Lower leg skin (tissue), 4 donors: ENCODE measurements at regions not wholly inside any gene's neighbourhood (a gene's known extent, or its start where the extent isn't known, plus 50 kb on each side); places are given as distances from the start of the nearest gene placed in this dataset.
"Not testable (repeated sequence)": the region's sequence is repeated elsewhere in the genome, so short reads cannot be mapped to it uniquely, and the experiment has no call there.

ENCODE experiments used
- DNase-seq, 2 donors: peaks; one replicate each; pipeline ENCODE4 v3.0.0-alpha.2; 2019; ENCODE audit warnings: low spot score in 2 of 2
- H3K4me3 ChIP-seq: fragments of 200-600 bp; sonication (generic); 2 replicates; pipeline ENCODE4 v1.5.1; 2017; ENCODE audit warnings: mild to moderate bottlenecking, low read depth; ENCODE audit not compliant: poor library complexity, severe bottlenecking
- CTCF ChIP-seq, 3 donors: fragments of 450-650 bp; IDR thresholded peaks; one replicate each; pipeline ENCODE4 v1.5.1; 2016; ENCODE audit warnings: antibody characterized with exemption in 3 of 3, mild to moderate bottlenecking in 3 of 3, moderate library complexity in 2 of 3
- POLR2A ChIP-seq, 2 donors: fragments of 450-650 bp; IDR thresholded peaks; one replicate each; pipeline ENCODE4 v1.6.1; 2016 to 2017; ENCODE audit warnings: antibody characterized with exemption in 2 of 2, mild to moderate bottlenecking in 1 of 2, moderate library complexity in 1 of 2
- WGBS, 2 donors: methylation state at CpG; one replicate each; pipeline ENCODE4 v1.1.5; 2018; 5-methylcytosine and 5-hydroxymethylcytosine counted together
- intact Hi-C: fragments of 100-400 bp; cut with DNase I; formaldehyde crosslinking; loops from one replicate; pipeline ENCODE4 v1.15.0; 2023; ENCODE audit warnings: low total_unique reads

- no peak overlapping the region for H3K4me3 ChIP-seq
- intact Hi-C loops, result no loop called here
- no peak for TF ChIP-seq POLR2A (IDR thresholded peaks at IDR 0.05)
- TF ChIP-seq CTCF (IDR thresholded peaks at IDR 0.05), result no peak
- 86 to 88% methylated on average over 5 of the region's 5 CpGs for WGBS, 2 donors
- no peak for DNase-seq
These were observed 188.8 kb upstream of the GPC6 start for GRCh38 chr13:93037780-93038179.

DNA sequence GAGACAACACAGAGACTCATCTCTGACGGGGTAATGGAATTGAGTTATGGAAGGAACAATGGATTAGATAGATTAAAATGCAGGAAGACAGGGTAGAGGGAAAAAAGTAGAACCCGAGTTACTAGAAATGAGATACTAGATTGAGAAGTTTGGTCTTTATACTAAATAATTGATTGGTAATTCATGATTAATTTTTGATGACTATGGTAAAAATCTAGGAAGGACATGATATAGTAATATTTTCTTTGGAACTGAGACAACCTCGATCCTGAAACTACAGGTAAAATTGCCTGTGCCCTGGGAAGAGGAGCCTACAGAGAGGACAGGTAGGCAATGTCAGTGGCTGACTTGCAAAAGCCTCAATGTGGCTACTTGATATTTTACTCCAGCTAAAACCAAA, 188.4 kb upstream of the GPC6 start:
- WGBS, 2 donors, result 83 to 87% methylated on average over 3 of the region's 3 CpGs
- H3K4me3 ChIP-seq, result no peak overlapping the region
- no peak for DNase-seq
- no peak for TF ChIP-seq CTCF (IDR thresholded peaks at IDR 0.05)
- TF ChIP-seq POLR2A (IDR thresholded peaks at IDR 0.05), result no peak
- intact Hi-C loops, result no loop called here

GRCh38 chr13:93039131-93039530, 187.5 kb upstream of the GPC6 start:
- 65 to 71% methylated on average over 4 of the region's 4 CpGs for WGBS, 2 donors
- intact Hi-C loops, result no loop called here
- TF ChIP-seq POLR2A (IDR thresholded peaks at IDR 0.05) (no peak), CTCF (IDR thresholded peaks at IDR 0.05) (no peak)
- DNase-seq, result no peak
- no peak overlapping the region for H3K4me3 ChIP-seq

- intact Hi-C loops, H3K4me3 ChIP-seq: not testable (repeated sequence)
- WGBS, 2 donors, result 93 to 95% methylated on average over 4 of the region's 4 CpGs
These were observed 185.0 kb upstream of the GPC6 start for GRCh38 chr13:93041566-93041965.

DNA sequence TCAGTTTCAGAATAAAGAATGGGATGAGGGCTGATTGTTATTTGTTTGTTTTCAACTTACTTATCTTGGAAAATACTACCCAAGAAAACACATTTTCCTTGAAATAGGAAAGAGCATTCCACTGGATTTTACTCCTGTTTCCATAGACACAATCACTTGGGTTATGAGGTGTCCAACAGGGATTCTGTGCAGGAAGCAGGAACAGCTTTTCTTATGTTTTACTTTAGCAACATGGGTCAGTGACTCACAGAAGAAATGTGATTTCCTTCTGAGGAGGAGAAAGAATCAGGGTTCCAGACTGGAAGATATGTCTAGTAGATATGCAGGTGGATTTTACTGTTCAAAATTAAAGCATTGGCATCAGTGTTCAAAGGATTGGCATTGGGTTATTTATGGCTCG, 180.8 kb upstream of the GPC6 start:
- WGBS, 2 donors, result 82 to 92% methylated on average over 1 of the region's 1 CpG
- H3K4me3 ChIP-seq, result no peak overlapping the region
- no peak for DNase-seq
- intact Hi-C loops, result no loop called here
- TF ChIP-seq POLR2A (IDR thresholded peaks at IDR 0.05) (no peak), CTCF (IDR thresholded peaks at IDR 0.05) (no peak)

More at GRCh38 chr13:93041566-93041965, 185.0 kb upstream of the GPC6 start:
- not testable (repeated sequence) for DNase-seq

- TF ChIP-seq POLR2A (IDR thresholded peaks at IDR 0.05) (no peak), CTCF (IDR thresholded peaks at IDR 0.05) (no peak)
- H3K4me3 ChIP-seq, result no peak overlapping the region
- 75 to 77% methylated on average over 2 of the region's 2 CpGs for WGBS, 2 donors
- no peak for DNase-seq
- intact Hi-C loops, result no loop called here
These were observed 171.4 kb upstream of the GPC6 start for GRCh38 chr13:93055233-93055632.
